ENCODE measurements at regions not wholly inside any gene's neighbourhood (a gene's known extent, or its start where the extent isn't known, plus 50 kb on each side); places are given as distances from the start of the nearest gene placed in this dataset.

DNA sequence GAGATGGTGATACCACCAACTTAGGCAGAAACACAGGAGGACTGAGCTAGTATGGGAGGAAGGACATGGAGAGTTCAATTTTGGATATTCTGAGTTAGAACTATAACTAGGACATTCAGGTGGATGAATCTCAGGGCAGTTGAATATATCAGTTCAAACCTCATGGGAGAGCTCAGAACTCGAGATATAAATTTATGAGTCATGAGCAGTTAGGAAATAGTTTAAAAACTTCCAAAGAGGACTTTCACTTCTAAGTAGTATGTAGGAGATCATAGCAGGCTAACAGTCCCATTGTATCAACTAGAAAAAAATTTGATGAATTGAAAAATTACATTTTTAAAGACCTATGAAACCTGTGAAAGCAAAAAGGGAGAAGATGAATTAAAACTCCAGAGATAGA, 436.2 kb upstream of the LARGE1 start (continued):
- TF ChIP-seq, protein P1, sequence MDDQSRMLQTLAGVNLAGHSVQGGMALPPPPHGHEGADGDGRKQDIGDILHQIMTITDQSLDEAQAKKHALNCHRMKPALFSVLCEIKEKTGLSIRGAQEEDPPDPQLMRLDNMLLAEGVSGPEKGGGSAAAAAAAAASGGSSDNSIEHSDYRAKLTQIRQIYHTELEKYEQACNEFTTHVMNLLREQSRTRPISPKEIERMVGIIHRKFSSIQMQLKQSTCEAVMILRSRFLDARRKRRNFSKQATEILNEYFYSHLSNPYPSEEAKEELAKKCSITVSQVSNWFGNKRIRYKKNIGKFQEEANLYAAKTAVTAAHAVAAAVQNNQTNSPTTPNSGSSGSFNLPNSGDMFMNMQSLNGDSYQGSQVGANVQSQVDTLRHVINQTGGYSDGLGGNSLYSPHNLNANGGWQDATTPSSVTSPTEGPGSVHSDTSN (CRISPR knock-in tag; IDR thresholded peaks at IDR 0.05; ENCODE audit: borderline replicate concordance), result no peak
- TF ChIP-seq ARNTL (CRISPR knock-in tag; IDR thresholded peaks at IDR 0.05), result no peak
- no peak for TF ChIP-seq GATAD2A (CRISPR knock-in tag; IDR thresholded peaks at IDR 0.05)
- TF ChIP-seq NFKB2 (CRISPR knock-in tag; IDR thresholded peaks at IDR 0.05; ENCODE audit: borderline replicate concordance), result no peak

- POLR2A ChIA-PET, result no interaction called here
- no peaks in the 10 kb centered on the region for H4K20me1 ChIP-seq (ENCODE audit: insufficient read depth, low read length)
- H3K4me2 ChIP-seq (ENCODE audit: low read depth, low read length), result no peak overlapping the region
- H3K4me1 ChIP-seq (ENCODE audit: insufficient read depth, low read length), result no peaks in the 10 kb centered on the region
- no peaks in the 10 kb centered on the region for H3K79me2 ChIP-seq (ENCODE audit: insufficient read depth, low read length)
- no peak overlapping the region for H3K9ac ChIP-seq (ENCODE audit: insufficient read depth, low read depth, low read length)
- no peaks in the 10 kb centered on the region for H3K27me3 ChIP-seq (ENCODE audit: control insufficient read depth in 1 of 2, insufficient read depth in 2 of 2, low read length in 2 of 2)
- CTCF ChIA-PET (ENCODE audit: low intra/inter-chr PET ratio, low total read pairs), result no interaction called here
- ATAC-seq, result no peak
- intact Hi-C loops (cut with micrococcal nuclease; ENCODE audit: unreplicated experiment), result no loop called here
- no peaks in the 10 kb centered on the region for H3K36me3 ChIP-seq (replicated peaks in 1 of 2; ENCODE audit: control insufficient read depth in 1 of 2, insufficient read depth in 2 of 2, low read length in 2 of 2)
- H3K4me3 ChIP-seq (replicated peaks in 1 of 3; ENCODE audit: insufficient read depth in 1 of 3, low read depth in 2 of 3, low read length in 3 of 3), result no peak overlapping the region
- H3K27ac ChIP-seq (ENCODE audit: extremely low read length, insufficient read depth, low read length), result no peak overlapping the region
- in situ Hi-C loops (cut with HindIII; ENCODE audit: extremely low pct_ligation_motif_present, low pct_unique_long_range_greater_than_20kb), result no loop called here
- TF ChIP-seq, protein P2, sequence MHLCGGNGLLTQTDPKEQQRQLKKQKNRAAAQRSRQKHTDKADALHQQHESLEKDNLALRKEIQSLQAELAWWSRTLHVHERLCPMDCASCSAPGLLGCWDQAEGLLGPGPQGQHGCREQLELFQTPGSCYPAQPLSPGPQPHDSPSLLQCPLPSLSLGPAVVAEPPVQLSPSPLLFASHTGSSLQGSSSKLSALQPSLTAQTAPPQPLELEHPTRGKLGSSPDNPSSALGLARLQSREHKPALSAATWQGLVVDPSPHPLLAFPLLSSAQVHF (CRISPR knock-in tag; IDR thresholded peaks at IDR 0.05), result no peak
- 3% methylated on average over 2 of the region's 2 CpGs for WGBS (ENCODE audit: low lambda C conversion rate)
- no peak for DNase-seq (ENCODE audit: low spot score)
- FAIRE-seq, result no peak
- no peak overlapping the region for H2AFZ ChIP-seq (ENCODE audit: low read length)
- 0 out of 2 replicates have a peak, but pooled peaks cover 7% of the 10 kb centered on the region for H3K9me3 ChIP-seq (ENCODE audit: low read length)
- BruUV-seq (replicated peaks), result no TSS peak
Measured at GRCh38 chr22:34370711-34371110, 450.4 kb upstream of the LARGE1 start.

DNA sequence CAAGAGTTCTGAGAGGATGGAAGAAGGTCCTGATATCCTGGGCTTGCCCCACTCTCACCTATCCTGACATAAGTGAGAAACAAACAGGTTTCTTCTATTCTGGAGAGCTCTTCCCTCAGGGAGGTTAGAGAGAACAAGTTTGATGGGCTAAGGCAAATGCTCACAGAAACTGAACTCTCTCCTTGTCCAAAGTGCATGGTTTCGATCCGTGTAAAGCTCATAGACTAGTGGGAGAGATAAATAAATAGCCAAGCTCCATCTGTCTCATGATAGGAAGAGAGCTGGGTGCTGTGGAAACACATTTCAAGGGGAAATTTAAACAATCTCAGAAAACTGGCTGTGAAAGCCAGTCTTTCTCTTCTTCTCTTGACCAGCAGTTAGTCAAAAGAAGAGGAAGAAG, 459.5 kb upstream of the LARGE1 start:
- in situ Hi-C loops (cut with HindIII; ENCODE audit: extremely low pct_ligation_motif_present, low pct_unique_long_range_greater_than_20kb), result no loop called here
- no peak for ATAC-seq

More for the DNA sequence above, 459.5 kb upstream of the LARGE1 start:
- WGBS (ENCODE audit: low lambda C conversion rate), result 2% methylated on average over 2 of the region's 2 CpGs
- H4K20me1 ChIP-seq (ENCODE audit: insufficient read depth, low read length), result no peaks in the 10 kb centered on the region
- ChIA-PET POLR2A (no interaction called here), CTCF (ENCODE audit: low intra/inter-chr PET ratio, low total read pairs) (no interaction called here)
- H3K4me3 ChIP-seq (replicated peaks in 1 of 3; ENCODE audit: insufficient read depth in 1 of 3, low read depth in 2 of 3, low read length in 3 of 3), result no peak overlapping the region
- TF ChIP-seq MEIS2 (CRISPR knock-in tag; IDR thresholded peaks at IDR 0.05) (no peak), GABPA (IDR thresholded peaks at IDR 0.05; ENCODE audit: low read depth, low read length) (no peak), GABPA (CRISPR knock-in tag; IDR thresholded peaks at IDR 0.05; ENCODE audit: low read depth) (no peak), ATM (IDR thresholded peaks at IDR 0.05; ENCODE audit: borderline replicate concordance) (no peak), ZNF33A (CRISPR knock-in tag; IDR thresholded peaks at IDR 0.05; ENCODE audit: borderline replicate concordance) (no peak), TOE1 (CRISPR knock-in tag; IDR thresholded peaks at IDR 0.05) (no peak), KDM3A (CRISPR knock-in tag; IDR thresholded peaks at IDR 0.05; ENCODE audit: low read depth) (no peak), ZNF543 (CRISPR knock-in tag; IDR thresholded peaks at IDR 0.05) (no peak)
- intact Hi-C loops (cut with micrococcal nuclease; ENCODE audit: unreplicated experiment), result no loop called here
- DNase-seq (ENCODE audit: low spot score) (no peak), FAIRE-seq (no peak)
- no peak overlapping the region for H3K4me2 ChIP-seq (ENCODE audit: low read depth, low read length)
- H3K36me3 ChIP-seq (replicated peaks in 1 of 2; ENCODE audit: control insufficient read depth in 1 of 2, insufficient read depth in 2 of 2, low read length in 2 of 2), result no peaks in the 10 kb centered on the region
- no TSS peak for BruUV-seq (replicated peaks)
- H2AFZ ChIP-seq (ENCODE audit: low read length), result no peak overlapping the region
- no peaks in the 10 kb centered on the region for H3K79me2 ChIP-seq (ENCODE audit: insufficient read depth, low read length)
- no peaks in the 10 kb centered on the region for H3K4me1 ChIP-seq (ENCODE audit: insufficient read depth, low read length)
- no peak overlapping the region for H3K27ac ChIP-seq (ENCODE audit: extremely low read length, insufficient read depth, low read length)
- no peaks in the 10 kb centered on the region for H3K27me3 ChIP-seq (ENCODE audit: control insufficient read depth in 1 of 2, insufficient read depth in 2 of 2, low read length in 2 of 2)
- no peak overlapping the region for H3K9ac ChIP-seq (ENCODE audit: insufficient read depth, low read depth, low read length)
- H3K9me3 ChIP-seq (ENCODE audit: low read length), result no peaks in the 10 kb centered on the region

Measured in HepG2 (cell line).